Body of pancreas (tissue), 4 donors: ENCODE measurements at regions not wholly inside any gene's neighbourhood (a gene's known extent, or its start where the extent isn't known, plus 50 kb on each side); places are given as distances from the start of the nearest gene placed in this dataset.

Experiments
- ATAC-seq: fragments of 150-250 bp; one replicate; pipeline ENCODE4 v1.9.1; 2016
- DNase-seq, 4 donors: peaks; one replicate each; pipeline ENCODE4 v3.0.0-alpha.2; 2019
- H3K27ac ChIP-seq, 4 donors: fragments of 200-600 bp; sonication (generic); 1 replicate in 3 of 4; 2 replicates in 1 of 4; pipeline versions ENCODE4 v1.5.1 to v1.6.1; 2016 to 2019; ENCODE audit warnings: mild to moderate bottlenecking in 1 of 4, mixed read lengths in 1 of 4, moderate library complexity in 1 of 4
- H3K27me3 ChIP-seq, 2 donors: fragments of 200-600 bp; sonication (generic); one replicate each; pipeline ENCODE4 v1.6.0; 2016; ENCODE audit warnings: mild to moderate bottlenecking in 1 of 2
- H3K36me3 ChIP-seq, 2 donors: fragments of 200-600 bp; sonication (generic); replicated peaks in 1 of 2; 2 replicates each; pipeline ENCODE4 v1.5.1; 2016; ENCODE audit warnings: low read depth in 2 of 2; ENCODE audit not compliant: insufficient read depth in 1 of 2
- H3K4me1 ChIP-seq: fragments of 200-600 bp; sonication (generic); one replicate; pipeline ENCODE4 v1.6.0; 2016
- H3K4me3 ChIP-seq, 2 donors: fragments of 200-600 bp; sonication (generic); 1 replicate in 1 of 2; 2 replicates in 1 of 2; pipeline ENCODE4 v1.5.1; 2016 to 2019
- H3K9me3 ChIP-seq, 3 donors: fragments of 200-600 bp; sonication (generic); 1 replicate in 2 of 3; 2 replicates in 1 of 3; pipeline ENCODE4 v1.5.1; 2016
- CTCF ChIP-seq, 7 experiments: fragments of 450-650 bp in 4 of 7; fragments of 200-600 bp in 3 of 7; sonication (generic) in 3 of 7; IDR thresholded peaks; one replicate each; pipeline ENCODE4 v1.5.1; 2016 to 2019; ENCODE audit warnings: antibody characterized with exemption in 7 of 7
- POLR2A ChIP-seq, 3 donors: fragments of 450-650 bp; IDR thresholded peaks; one replicate each; pipeline ENCODE4 v1.6.1; 2016; ENCODE audit warnings: antibody characterized with exemption in 3 of 3, mild to moderate bottlenecking in 2 of 3
- WGBS, 2 donors: methylation state at CpG; one replicate each; pipeline ENCODE4 v1.1.5; 2017; 5-methylcytosine and 5-hydroxymethylcytosine counted together
- intact Hi-C: fragments of 100-400 bp; cut with DNase I; formaldehyde crosslinking; loops from one replicate; pipeline ENCODE4 v1.15.1; 2023

- intact Hi-C loops, result no loop called here
These were observed 138.7 kb upstream of the GHR start for GRCh38 chr5:42284584-42284983.

GRCh38 chr5:42285230-42285629, 138.0 kb upstream of the GHR start:
- H3K27ac ChIP-seq, result no peak overlapping the region
- no peaks in the 10 kb centered on the region for H3K36me3 ChIP-seq
- DNase-seq (no peak), ATAC-seq (no peak)
- no peaks in the 10 kb centered on the region for H3K9me3 ChIP-seq
- 43 to 53% methylated on average over 2 of the region's 2 CpGs for WGBS, 2 donors
- intact Hi-C loops, result no loop called here
- H3K4me3 ChIP-seq, result no peak overlapping the region
- no peaks in the 10 kb centered on the region for H3K27me3 ChIP-seq
- TF ChIP-seq CTCF (IDR thresholded peaks at IDR 0.05), result no peak
- no peak for TF ChIP-seq POLR2A (IDR thresholded peaks at IDR 0.05)
- no peaks in the 10 kb centered on the region for H3K4me1 ChIP-seq

More at GRCh38 chr5:42284584-42284983, 138.7 kb upstream of the GHR start:
- Histone ChIP-seq H3K9me3 (no peaks in the 10 kb centered on the region), H3K4me1 (no peaks in the 10 kb centered on the region), H3K36me3 (no peaks in the 10 kb centered on the region), H3K27ac (no peak overlapping the region), H3K4me3 (no peak overlapping the region), H3K27me3 (no peaks in the 10 kb centered on the region)
- no peak for DNase-seq
- ATAC-seq, result no peak
- TF ChIP-seq POLR2A (IDR thresholded peaks at IDR 0.05), result no peak
- no peak for TF ChIP-seq CTCF (IDR thresholded peaks at IDR 0.05)

GRCh38 chr5:42300496-42300895, 122.7 kb upstream of the GHR start:
- H3K27ac ChIP-seq, result no peak overlapping the region
- no peaks in the 10 kb centered on the region for H3K36me3 ChIP-seq
- H3K9me3 ChIP-seq, result no peaks in the 10 kb centered on the region
- DNase-seq (no peak), ATAC-seq (no peak)
- H3K4me3 ChIP-seq, result no peak overlapping the region
- intact Hi-C loops, result no loop called here
- no peaks in the 10 kb centered on the region for H3K4me1 ChIP-seq
- no peak for TF ChIP-seq CTCF (IDR thresholded peaks at IDR 0.05)
- TF ChIP-seq POLR2A (IDR thresholded peaks at IDR 0.05), result no peak
- 84 to 86% methylated on average over 2 of the region's 2 CpGs for WGBS, 2 donors
- H3K27me3 ChIP-seq, result no peaks in the 10 kb centered on the region

GRCh38 chr5:42301349-42301748, 121.9 kb upstream of the GHR start:
- intact Hi-C loops, result no loop called here
- ATAC-seq (no peak), DNase-seq (no peak)
- 81 to 90% methylated on average over 4 of the region's 4 CpGs for WGBS, 2 donors
- Histone ChIP-seq H3K36me3 (no peaks in the 10 kb centered on the region), H3K27me3 (no peaks in the 10 kb centered on the region), H3K9me3 (no peaks in the 10 kb centered on the region), H3K27ac (no peak overlapping the region), H3K4me1 (no peaks in the 10 kb centered on the region), H3K4me3 (no peak overlapping the region)
- TF ChIP-seq POLR2A (IDR thresholded peaks at IDR 0.05) (no peak), CTCF (IDR thresholded peaks at IDR 0.05) (no peak)

- no peak for TF ChIP-seq POLR2A (IDR thresholded peaks at IDR 0.05)
- TF ChIP-seq CTCF (IDR thresholded peaks at IDR 0.05), result no peak
- Histone ChIP-seq H3K4me1 (no peaks in the 10 kb centered on the region), H3K27ac (no peak overlapping the region), H3K9me3 (no peaks in the 10 kb centered on the region), H3K4me3 (no peak overlapping the region), H3K36me3 (no peaks in the 10 kb centered on the region), H3K27me3 (no peaks in the 10 kb centered on the region)
- intact Hi-C loops, result no loop called here
- no peak for DNase-seq
- WGBS, 2 donors, result 80 to 87% methylated on average over 1 of the region's 1 CpG
- ATAC-seq, result no peak
These were observed 121.1 kb upstream of the GHR start for GRCh38 chr5:42302186-42302585.
